Osteocyte (in vitro differentiated cells): ENCODE measurements at regions not wholly inside any gene's neighbourhood (a gene's known extent, or its start where the extent isn't known, plus 50 kb on each side); places are given as distances from the start of the nearest gene placed in this dataset.

Experiments used
- DNase-seq: peaks from one replicate; pipeline ENCODE4 v3.0.0; 2021; ENCODE audit warnings: mixed read lengths; ENCODE audit not compliant: unreplicated experiment; ENCODE audit errors: extremely low spot score
- H3K27ac Mint-ChIP-seq: one replicate; pipeline ENCODE4 v1.8.0; 2021; ENCODE audit warnings: mild to moderate bottlenecking, mixed read lengths; ENCODE audit not compliant: unreplicated experiment
- H3K27me3 Mint-ChIP-seq: one replicate; pipeline ENCODE4 v1.8.0; 2021; ENCODE audit warnings: mixed read lengths; ENCODE audit not compliant: unreplicated experiment
- H3K36me3 Mint-ChIP-seq: one replicate; pipeline ENCODE4 v1.8.0; 2021; ENCODE audit warnings: mixed read lengths; ENCODE audit not compliant: unreplicated experiment
- H3K4me1 Mint-ChIP-seq: one replicate; pipeline ENCODE4 v1.8.0; 2021; ENCODE audit warnings: mixed read lengths; ENCODE audit not compliant: unreplicated experiment
- H3K4me3 Mint-ChIP-seq: one replicate; pipeline ENCODE4 v1.8.0; 2021; ENCODE audit warnings: mild to moderate bottlenecking, moderate library complexity, mixed read lengths; ENCODE audit not compliant: unreplicated experiment
- H3K9me3 Mint-ChIP-seq: one replicate; pipeline ENCODE4 v1.8.0; 2021; ENCODE audit warnings: mixed read lengths; ENCODE audit not compliant: unreplicated experiment
- TF ChIP-seq, protein P1 (sequence below): fragments of 200-600 bp; sonication (generic); IDR thresholded peaks from 2 replicates; pipeline ENCODE4 v1.5.0; 2021; ENCODE audit warnings: antibody characterized with exemption, mild to moderate bottlenecking, moderate library complexity

DNA sequence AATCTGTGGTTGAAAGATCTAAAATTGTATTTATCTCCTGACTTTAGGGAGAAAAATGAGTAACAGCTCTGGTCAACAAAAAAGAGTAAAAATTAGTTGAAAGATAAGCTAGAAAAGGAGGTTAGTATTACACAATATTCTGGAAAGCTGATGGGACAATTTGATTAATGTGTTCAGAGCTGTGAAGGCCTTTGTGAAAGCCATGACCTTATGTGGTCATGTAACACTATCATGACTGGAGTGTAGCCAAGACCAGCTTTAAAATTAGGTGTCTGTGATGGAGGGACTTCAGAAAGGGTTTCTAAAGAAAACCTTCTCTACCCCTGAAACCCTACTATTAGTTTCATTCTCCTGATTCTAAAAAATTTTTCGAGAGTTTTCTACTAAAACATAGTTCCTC, 127.2 kb downstream of the NFKBIZ start:
- TF ChIP-seq, protein P1, sequence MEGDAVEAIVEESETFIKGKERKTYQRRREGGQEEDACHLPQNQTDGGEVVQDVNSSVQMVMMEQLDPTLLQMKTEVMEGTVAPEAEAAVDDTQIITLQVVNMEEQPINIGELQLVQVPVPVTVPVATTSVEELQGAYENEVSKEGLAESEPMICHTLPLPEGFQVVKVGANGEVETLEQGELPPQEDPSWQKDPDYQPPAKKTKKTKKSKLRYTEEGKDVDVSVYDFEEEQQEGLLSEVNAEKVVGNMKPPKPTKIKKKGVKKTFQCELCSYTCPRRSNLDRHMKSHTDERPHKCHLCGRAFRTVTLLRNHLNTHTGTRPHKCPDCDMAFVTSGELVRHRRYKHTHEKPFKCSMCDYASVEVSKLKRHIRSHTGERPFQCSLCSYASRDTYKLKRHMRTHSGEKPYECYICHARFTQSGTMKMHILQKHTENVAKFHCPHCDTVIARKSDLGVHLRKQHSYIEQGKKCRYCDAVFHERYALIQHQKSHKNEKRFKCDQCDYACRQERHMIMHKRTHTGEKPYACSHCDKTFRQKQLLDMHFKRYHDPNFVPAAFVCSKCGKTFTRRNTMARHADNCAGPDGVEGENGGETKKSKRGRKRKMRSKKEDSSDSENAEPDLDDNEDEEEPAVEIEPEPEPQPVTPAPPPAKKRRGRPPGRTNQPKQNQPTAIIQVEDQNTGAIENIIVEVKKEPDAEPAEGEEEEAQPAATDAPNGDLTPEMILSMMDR = no peak
- H3K4me3 Mint-ChIP-seq = no peak overlapping the region
- peaks cover 25% of the 10 kb centered on the region for H3K27me3 Mint-ChIP-seq
- no peaks in the 10 kb centered on the region for H3K9me3 Mint-ChIP-seq
- no peaks in the 10 kb centered on the region for H3K36me3 Mint-ChIP-seq
- DNase-seq = no peak
- H3K27ac Mint-ChIP-seq = no peak overlapping the region
- peaks cover 3% of the 10 kb centered on the region for H3K4me1 Mint-ChIP-seq

DNA sequence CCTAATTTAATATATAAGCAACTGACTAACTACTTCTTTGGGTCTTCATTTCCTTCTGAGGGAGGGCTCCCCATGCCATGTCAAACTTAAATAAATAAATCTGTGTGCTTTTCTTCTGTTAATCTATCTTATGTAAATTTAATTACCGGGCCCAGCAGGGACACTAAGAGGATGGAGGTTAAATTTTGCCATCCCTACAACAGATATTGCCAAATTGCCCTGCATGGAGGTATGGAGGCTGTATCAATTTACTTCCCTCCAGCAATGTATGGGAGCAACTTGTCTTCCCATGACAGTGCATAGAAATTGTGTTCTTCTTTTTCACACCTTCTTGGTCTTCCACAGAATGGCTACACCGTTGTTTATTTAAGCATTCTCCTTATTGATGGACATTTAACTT, 129.0 kb downstream of the NFKBIZ start:
- TF ChIP-seq, protein P1 = no peak
- Mint-ChIP-seq H3K27ac (no peak overlapping the region), H3K36me3 (no peaks in the 10 kb centered on the region), H3K9me3 (no peaks in the 10 kb centered on the region), H3K27me3 (peaks cover 31% of the 10 kb centered on the region), H3K4me1 (peaks cover 3% of the 10 kb centered on the region), H3K4me3 (no peak overlapping the region)
- no peak for DNase-seq

DNA sequence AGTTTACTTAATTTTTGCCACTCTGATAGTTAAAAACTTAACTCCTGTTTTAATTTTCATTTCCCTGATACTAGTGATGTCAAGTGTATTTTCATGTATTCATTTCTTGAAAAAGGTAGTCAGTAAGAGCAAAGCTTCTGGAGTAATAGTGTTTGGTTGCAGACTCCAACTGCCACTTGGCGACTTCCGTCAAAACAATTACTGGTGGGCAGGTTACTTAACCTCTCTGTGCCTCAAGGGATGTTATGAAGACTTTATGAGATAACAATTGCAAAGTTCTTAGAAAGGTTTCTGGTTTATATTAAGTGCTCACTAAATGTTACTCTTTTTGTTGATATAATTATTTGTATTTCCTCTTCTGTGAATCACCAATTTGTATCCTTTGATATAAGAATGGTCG, 129.7 kb downstream of the NFKBIZ start:
- Mint-ChIP-seq H3K9me3 (no peaks in the 10 kb centered on the region), H3K36me3 (no peaks in the 10 kb centered on the region), H3K4me1 (peaks cover 3% of the 10 kb centered on the region), H3K27me3 (peaks cover 31% of the 10 kb centered on the region), H3K4me3 (no peak overlapping the region), H3K27ac (no peak overlapping the region)
- no peak for DNase-seq
- TF ChIP-seq, protein P1 = no peak

GRCh38 chr3:101984356-101984755, 135.0 kb downstream of the NFKBIZ start:
- H3K4me1 Mint-ChIP-seq = no peaks in the 10 kb centered on the region
- no peak overlapping the region for H3K27ac Mint-ChIP-seq

DNA sequence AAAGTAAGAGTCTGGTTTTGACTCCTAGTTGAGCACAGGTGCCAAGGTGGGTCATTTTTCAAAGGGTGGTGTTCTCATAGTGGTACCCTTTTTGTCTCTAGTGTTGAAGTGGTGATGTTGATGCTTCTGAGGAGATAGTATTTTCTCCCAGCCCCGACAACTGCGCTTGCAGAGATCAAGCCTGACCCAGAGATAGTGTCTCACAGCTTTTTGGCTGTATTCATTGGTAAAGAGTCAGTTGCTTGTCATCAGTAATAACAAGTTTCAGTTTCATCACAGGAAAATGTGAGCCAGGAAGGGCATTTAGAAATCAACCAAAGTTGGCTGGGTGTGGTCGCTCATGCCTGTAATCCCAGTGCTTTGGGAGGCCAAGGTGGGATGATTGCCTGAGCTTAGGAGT, 139.3 kb downstream of the NFKBIZ start:
- DNase-seq = no peak
- no peaks in the 10 kb centered on the region for H3K36me3 Mint-ChIP-seq
- no peaks in the 10 kb centered on the region for H3K9me3 Mint-ChIP-seq
- no peak overlapping the region for H3K4me3 Mint-ChIP-seq
- TF ChIP-seq, protein P1 = no peak
- no peak overlapping the region for H3K27ac Mint-ChIP-seq
- H3K4me1 Mint-ChIP-seq = peaks cover 2% of the 10 kb centered on the region
- peaks cover 4% of the 10 kb centered on the region for H3K27me3 Mint-ChIP-seq

More at GRCh38 chr3:101984356-101984755, 135.0 kb downstream of the NFKBIZ start:
- no peaks in the 10 kb centered on the region for H3K9me3 Mint-ChIP-seq
- no peaks in the 10 kb centered on the region for H3K36me3 Mint-ChIP-seq
- no peak overlapping the region for H3K4me3 Mint-ChIP-seq
- H3K27me3 Mint-ChIP-seq = peaks cover 18% of the 10 kb centered on the region
- TF ChIP-seq, protein P1 = no peak
- DNase-seq = no peak
